Gastrocnemius medialis (tissue), 4 donors: ENCODE measurements at regions not wholly inside any gene's neighbourhood (a gene's known extent, or its start where the extent isn't known, plus 50 kb on each side); places are given as distances from the start of the nearest gene placed in this dataset.
A peak's percentile ranks its signal among the peaks of the same experiment; 100 is the strongest.

Experiments
- ATAC-seq, 2 donors: fragments of 150-250 bp; one replicate each; pipeline ENCODE4 v1.9.1; 2016
- DNase-seq, 2 donors: peaks; one replicate each; pipeline ENCODE4 v3.0.0-alpha.2; 2019
- H3K27ac ChIP-seq, 4 donors: fragments of 200-600 bp; sonication (generic); 1 replicate in 1 of 4; 2 replicates in 3 of 4; pipeline ENCODE4 v1.5.1; 2016 to 2018; ENCODE audit warnings: mild to moderate bottlenecking in 2 of 4, moderate library complexity in 1 of 4
- H3K27me3 ChIP-seq, 3 donors: fragments of 200-600 bp; sonication (generic) in 2 of 3; 1 replicate in 1 of 3; 2 replicates in 2 of 3; pipeline versions ENCODE4 v1.5.1 to v1.6.0; 2016 to 2019; ENCODE audit warnings: mild to moderate bottlenecking in 1 of 3, moderate library complexity in 1 of 3
- H3K36me3 ChIP-seq, 2 donors: fragments of 200-600 bp; sonication (generic) in 1 of 2; one replicate each; pipeline ENCODE4 v1.5.1; 2017 to 2018
- H3K4me1 ChIP-seq, 2 donors: fragments of 200-600 bp; sonication (generic) in 1 of 2; one replicate each; pipeline ENCODE4 v1.5.1; 2016 to 2017; ENCODE audit warnings: mild to moderate bottlenecking in 2 of 2
- H3K4me3 ChIP-seq, 4 donors: fragments of 200-600 bp; sonication (generic) in 3 of 4; 1 replicate in 1 of 4; 2 replicates in 3 of 4; pipeline ENCODE4 v1.5.1; 2016 to 2019; ENCODE audit warnings: mild to moderate bottlenecking in 2 of 4
- H3K9me3 ChIP-seq, 3 donors: fragments of 200-600 bp; sonication (generic) in 2 of 3; 1 replicate in 1 of 3; 2 replicates in 2 of 3; pipeline ENCODE4 v1.5.1; 2016 to 2019
- CTCF ChIP-seq, 5 experiments: fragments of 450-650 bp in 3 of 5; fragments of 200-600 bp in 2 of 5; sonication (generic) in 2 of 5; IDR thresholded peaks in 4 of 5; conservative IDR thresholded peaks in 1 of 5; 1 replicate in 4 of 5; 2 replicates in 1 of 5; pipeline ENCODE4 v1.5.1; 2016 to 2019; ENCODE audit warnings: antibody characterized with exemption in 5 of 5, mild to moderate bottlenecking in 3 of 5, moderate library complexity in 3 of 5
- POLR2A ChIP-seq, 2 donors: fragments of 450-650 bp; IDR thresholded peaks; one replicate each; pipeline ENCODE4 v1.6.1; 2017; ENCODE audit warnings: antibody characterized with exemption in 2 of 2, mild to moderate bottlenecking in 2 of 2, moderate library complexity in 2 of 2
- in situ Hi-C, 4 donors: fragments of 200-750 bp; cut with MboI; loops; one replicate each; pipeline versions ENCODE4 v1.15.0 to v1.8.0; 2017; ENCODE audit warnings: low sequenced_read_pairs in 4 of 4
- intact Hi-C: fragments of 100-400 bp; cut with DNase I; formaldehyde crosslinking; loops from one replicate; pipeline ENCODE4 v1.15.1; 2023; ENCODE audit warnings: low total_unique reads

- DNase-seq (no peak), ATAC-seq (no peak)
- Histone ChIP-seq H3K4me1 (no peaks in the 10 kb centered on the region), H3K27ac (no peak overlapping the region), H3K27me3 (no peaks in the 10 kb centered on the region), H3K9me3 (peaks cover 0 to 8% (median 3%) of the 10 kb centered on the region in 3 donors), H3K36me3 (no peaks in the 10 kb centered on the region), H3K4me3 (no peak overlapping the region)
- in situ Hi-C loops (no loop called here), intact Hi-C loops (no loop called here)
- TF ChIP-seq CTCF (IDR thresholded peaks at IDR 0.05 in 4 of 5, conservative IDR thresholded peaks at IDR 0.05 in 1 of 5) = no peak
- TF ChIP-seq POLR2A (IDR thresholded peaks at IDR 0.05) = no peak
Observed at GRCh38 chr2:172196768-172197431, 94.2 kb upstream of the DLX2 start.

- no peak overlapping the region for H3K27ac ChIP-seq
- TF ChIP-seq CTCF (IDR thresholded peaks at IDR 0.05 in 4 of 5, conservative IDR thresholded peaks at IDR 0.05 in 1 of 5) (no peak), POLR2A (IDR thresholded peaks at IDR 0.05) (no peak)
- H3K9me3 ChIP-seq = peaks cover 0 to 8% (median 3%) of the 10 kb centered on the region in 3 donors
- no peak for DNase-seq
- ATAC-seq = no peak
- H3K36me3 ChIP-seq = no peaks in the 10 kb centered on the region
- no peaks in the 10 kb centered on the region for H3K27me3 ChIP-seq
- in situ Hi-C loops = no loop called here
- intact Hi-C loops = no loop called here
- H3K4me1 ChIP-seq = no peaks in the 10 kb centered on the region
- no peak overlapping the region for H3K4me3 ChIP-seq
Observed at GRCh38 chr2:172198361-172198760, 95.7 kb upstream of the DLX2 start.

GRCh38 chr2:172198908-172199307 is 96.2 kb upstream of the DLX2 start:
- in situ Hi-C loops (no loop called here), intact Hi-C loops (no loop called here)
- H3K4me3 ChIP-seq = no peak overlapping the region
- ATAC-seq (no peak), DNase-seq (no peak)
- peaks cover 0 to 8% (median 3%) of the 10 kb centered on the region in 3 donors for H3K9me3 ChIP-seq
- no peaks in the 10 kb centered on the region for H3K27me3 ChIP-seq
- TF ChIP-seq CTCF (IDR thresholded peaks at IDR 0.05 in 4 of 5, conservative IDR thresholded peaks at IDR 0.05 in 1 of 5) (no peak), POLR2A (IDR thresholded peaks at IDR 0.05) (no peak)
- H3K27ac ChIP-seq = no peak overlapping the region
- H3K36me3 ChIP-seq = no peaks in the 10 kb centered on the region
- no peaks in the 10 kb centered on the region for H3K4me1 ChIP-seq

- Histone ChIP-seq H3K9me3 (peaks cover 0 to 8% (median 0%) of the 10 kb centered on the region in 3 donors), H3K4me3 (no peak overlapping the region), H3K4me1 (no peaks in the 10 kb centered on the region), H3K27me3 (no peaks in the 10 kb centered on the region), H3K36me3 (no peaks in the 10 kb centered on the region), H3K27ac (no peak overlapping the region)
- intact Hi-C loops (no loop called here), in situ Hi-C loops (no loop called here)
- TF ChIP-seq CTCF (IDR thresholded peaks at IDR 0.05 in 4 of 5, conservative IDR thresholded peaks at IDR 0.05 in 1 of 5) = peak in 4 of 5 experiments; percentile 32 to 45 (median 42)
- no peak for TF ChIP-seq POLR2A (IDR thresholded peaks at IDR 0.05)
- DNase-seq (no peak), ATAC-seq (no peak)
Observed at GRCh38 chr2:172200495-172201085, 97.9 kb upstream of the DLX2 start.
